Loucy (cell line): ENCODE measurements at regions not wholly inside any gene's neighbourhood (a gene's known extent, or its start where the extent isn't known, plus 50 kb on each side); places are given as distances from the start of the nearest gene placed in this dataset.

ENCODE experiments used
- H2AFZ ChIP-seq: fragments of 200-600 bp; sonication (generic); 2 replicates; pipeline ENCODE4 v1.6.0; 2016; ENCODE audit warnings: antibody characterized with exemption, mild to moderate bottlenecking, low read length, moderate library complexity
- H3F3A ChIP-seq: fragments of 200-600 bp; 2 replicates; pipeline ENCODE4 v1.6.0; 2016; ENCODE audit warnings: antibody characterized with exemption, low read depth, mild to moderate bottlenecking
- H3K27me3 ChIP-seq: fragments of 200-600 bp; sonication (generic); 2 replicates; pipeline ENCODE4 v1.6.1; 2014; ENCODE audit warnings: low read length, mild to moderate bottlenecking; ENCODE audit not compliant: insufficient read depth, poor library complexity, severe bottlenecking
- H3K36me3 ChIP-seq: fragments of 200-600 bp; sonication (generic); 2 replicates; pipeline ENCODE4 v1.6.1; 2016; ENCODE audit warnings: low read length; ENCODE audit not compliant: insufficient read depth
- H3K4me1 ChIP-seq: fragments of 200-600 bp; sonication (generic); 2 replicates; pipeline ENCODE4 v1.5.1; 2014; ENCODE audit warnings: low read length, mild to moderate bottlenecking; ENCODE audit not compliant: insufficient read depth, poor library complexity, severe bottlenecking
- H3K4me2 ChIP-seq: fragments of 200-600 bp; sonication (generic); 2 replicates; pipeline ENCODE4 v1.6.0; 2014; ENCODE audit warnings: antibody characterized with exemption, low read length, low read depth, mild to moderate bottlenecking; ENCODE audit not compliant: poor library complexity, severe bottlenecking
- H3K4me3 ChIP-seq: fragments of 200-600 bp; sonication (generic); 2 replicates; pipeline ENCODE4 v1.5.1; 2014; ENCODE audit warnings: low read length, mild to moderate bottlenecking, mixed read lengths; ENCODE audit not compliant: poor library complexity, severe bottlenecking
- H3K79me2 ChIP-seq: fragments of 200-600 bp; sonication (generic); 2 replicates; pipeline ENCODE4 v1.6.1; 2014; ENCODE audit warnings: low read length; ENCODE audit not compliant: insufficient read depth
- H3K9ac ChIP-seq: fragments of 200-600 bp; sonication (generic); 2 replicates; pipeline ENCODE4 v1.6.0; 2014; ENCODE audit warnings: mild to moderate bottlenecking, low read depth, low read length, moderate library complexity; ENCODE audit not compliant: poor library complexity, severe bottlenecking
- H3K9me2 ChIP-seq: fragments of 200-600 bp; sonication (generic); replicated peaks from 2 replicates; pipeline ENCODE4 v1.6.1; 2016; ENCODE audit warnings: low read depth, low read length, mixed read lengths
- H3K9me3 ChIP-seq: fragments of 200-600 bp; sonication (generic); 2 replicates; pipeline ENCODE4 v1.6.1; 2014; ENCODE audit warnings: mild to moderate bottlenecking, antibody characterized with exemption, low read length, low read depth; ENCODE audit not compliant: insufficient read depth
- H4K20me1 ChIP-seq: fragments of 200-600 bp; sonication (generic); 2 replicates; pipeline ENCODE4 v1.6.0; 2014; ENCODE audit warnings: antibody characterized with exemption, low read length, mild to moderate bottlenecking; ENCODE audit not compliant: insufficient read depth, poor library complexity, severe bottlenecking
- CTCF ChIP-seq: fragments of 200-600 bp; sonication (generic); conservative IDR thresholded peaks from 2 replicates; pipeline ENCODE4 v1.5.1; 2014; ENCODE audit warnings: mild to moderate bottlenecking, antibody characterized with exemption, low read length
- EZH2phosphoT487 ChIP-seq: fragments of 200-600 bp; IDR thresholded peaks from 2 replicates; pipeline ENCODE4 v1.6.1; 2018; ENCODE audit warnings: antibody characterized with exemption, mild to moderate bottlenecking, moderate library complexity, borderline replicate concordance

GRCh38 chr6:12391472-12391871, 101.3 kb downstream of the EDN1 start:
- no peaks in the 10 kb centered on the region for H3K27me3 ChIP-seq
- H3K79me2 ChIP-seq, result no peaks in the 10 kb centered on the region
- TF ChIP-seq EZH2phosphoT487 (no peak), CTCF (no peak)
- H3K4me2 ChIP-seq, result no peak overlapping the region
- no peak overlapping the region for H3K9ac ChIP-seq
- H3K4me3 ChIP-seq, result no peak overlapping the region
- no peaks in the 10 kb centered on the region for H3K4me1 ChIP-seq
- H3K9me2 ChIP-seq, result no peaks in the 10 kb centered on the region
- no peaks in the 10 kb centered on the region for H4K20me1 ChIP-seq
- no peak overlapping the region for H2AFZ ChIP-seq
- H3K36me3 ChIP-seq, result no peaks in the 10 kb centered on the region
- no peaks in the 10 kb centered on the region for H3F3A ChIP-seq
- no peaks in the 10 kb centered on the region for H3K9me3 ChIP-seq

- Histone ChIP-seq H3K79me2 (no peaks in the 10 kb centered on the region), H3K9me2 (no peaks in the 10 kb centered on the region), H3K36me3 (no peaks in the 10 kb centered on the region), H3F3A (no peaks in the 10 kb centered on the region), H3K4me2 (no peak overlapping the region), H3K27me3 (no peaks in the 10 kb centered on the region), H4K20me1 (no peaks in the 10 kb centered on the region), H2AFZ (no peak overlapping the region), H3K4me3 (no peak overlapping the region), H3K9me3 (no peaks in the 10 kb centered on the region), H3K9ac (no peak overlapping the region), H3K4me1 (no peaks in the 10 kb centered on the region)
- TF ChIP-seq EZH2phosphoT487 (no peak), CTCF (no peak)
Measured at GRCh38 chr6:12392490-12392889, 102.3 kb downstream of the EDN1 start.

- TF ChIP-seq EZH2phosphoT487 (no peak), CTCF (no peak)
- H3F3A ChIP-seq, result no peaks in the 10 kb centered on the region
- no peaks in the 10 kb centered on the region for H3K79me2 ChIP-seq
- no peaks in the 10 kb centered on the region for H3K27me3 ChIP-seq
- H3K4me1 ChIP-seq, result no peaks in the 10 kb centered on the region
- H3K4me2 ChIP-seq, result no peak overlapping the region
- H3K9me2 ChIP-seq, result no peaks in the 10 kb centered on the region
- no peaks in the 10 kb centered on the region for H3K9me3 ChIP-seq
- no peaks in the 10 kb centered on the region for H4K20me1 ChIP-seq
- no peaks in the 10 kb centered on the region for H3K36me3 ChIP-seq
- no peak overlapping the region for H2AFZ ChIP-seq
- no peak overlapping the region for H3K4me3 ChIP-seq
- H3K9ac ChIP-seq, result no peak overlapping the region
Measured at GRCh38 chr6:12393100-12393499, 102.9 kb downstream of the EDN1 start.
